SK-N-SH (cell line): ENCODE measurements at regions not wholly inside any gene's neighbourhood (a gene's known extent, or its start where the extent isn't known, plus 50 kb on each side); places are given as distances from the start of the nearest gene placed in this dataset.

Experiments
- CTCF ChIA-PET: fragments of 300-600, 350-600 bp; formaldehyde crosslinking; extraction: SDS; loops from one replicate; lab custom pipeline; 2021; lab: Yijun Ruan, JAX
- POLR2A ChIA-PET: fragments of 350-600 bp; sonication (Branson Sonifier 250); formaldehyde crosslinking; extraction: SDS; loops from one replicate; lab custom pipeline; 2020; ENCODE audit warnings: antibody characterized with exemption, inconsistent platforms; lab: Yijun Ruan, JAX
- DNase-seq: peaks from one replicate; pipeline ENCODE4 v3.0.0; 2012
- H2AFZ ChIP-seq: fragments of 200-600 bp; sonication (generic); 2 replicates; pipeline ENCODE4 v1.8.1; 2016; ENCODE audit warnings: antibody characterized with exemption, mild to moderate bottlenecking, low read depth
- H3F3A ChIP-seq: fragments of 200-600 bp; sonication (generic); replicated peaks from 2 replicates; pipeline ENCODE3; 2016; ENCODE audit warnings: antibody characterized with exemption, mild to moderate bottlenecking; ENCODE audit not compliant: insufficient read depth
- H3K27ac ChIP-seq, 2 experiments: fragments of 200-500 bp in 1 of 2; fragments of 200-600 bp in 1 of 2; sonication (Bioruptor generic) in 1 of 2; sonication (generic), shearing (Covaris generic) in 1 of 2; 2 replicates each; pipeline versions ENCODE4 v1.5.1 to v1.6.1; 2014 to 2016; ENCODE audit warnings: low read depth in 2 of 2, inconsistent platforms in 1 of 2, low read length in 1 of 2, mild to moderate bottlenecking in 1 of 2, mixed read lengths in 1 of 2
- H3K27me3 ChIP-seq: fragments of 200-600 bp; sonication (generic), shearing (Covaris generic); 2 replicates; pipeline ENCODE4 v1.6.1; 2016; ENCODE audit warnings: mixed run types; ENCODE audit not compliant: insufficient read depth
- H3K36me3 ChIP-seq, 2 experiments: fragments of 200-500 bp in 1 of 2; fragments of 200-600 bp in 1 of 2; sonication (Bioruptor generic) in 1 of 2; sonication (generic) in 1 of 2; replicated peaks in 1 of 2; 2 replicates each; pipeline versions ENCODE3 to v1.5.1; 2014 to 2016; ENCODE audit warnings: low read length in 1 of 2, mild to moderate bottlenecking in 1 of 2; ENCODE audit not compliant: insufficient read depth in 2 of 2, control insufficient read depth in 1 of 2
- H3K4me1 ChIP-seq, 2 experiments: fragments of 200-500 bp in 1 of 2; fragments of 200-600 bp in 1 of 2; sonication (Bioruptor generic) in 1 of 2; sonication (generic), shearing (Covaris generic) in 1 of 2; 2 replicates each; pipeline versions ENCODE4 v1.5.1 to v1.6.1; 2014 to 2016; ENCODE audit warnings: low read depth in 1 of 2, low read length in 1 of 2, mixed run types in 1 of 2; ENCODE audit not compliant: insufficient read depth in 2 of 2, control insufficient read depth in 1 of 2
- H3K4me2 ChIP-seq: fragments of 200-600 bp; sonication (generic), shearing (Covaris generic); 2 replicates; pipeline ENCODE4 v1.6.1; 2017; ENCODE audit warnings: mixed run types
- H3K4me3 ChIP-seq, 2 experiments: fragments of 200-500 bp in 1 of 2; fragments of 200-600 bp in 1 of 2; sonication (Bioruptor generic) in 1 of 2; sonication (generic), shearing (Covaris generic) in 1 of 2; 2 replicates each; pipeline versions ENCODE4 v1.5.1 to v1.8.1; 2014 to 2016; ENCODE audit warnings: low read depth in 2 of 2, inconsistent platforms in 1 of 2, low read length in 1 of 2, mild to moderate bottlenecking in 1 of 2, mixed read lengths in 1 of 2, moderate library complexity in 1 of 2
- H3K79me2 ChIP-seq: fragments of 200-600 bp; sonication (generic); 2 replicates; pipeline ENCODE4 v1.8.1; 2017; ENCODE audit warnings: mild to moderate bottlenecking; ENCODE audit not compliant: insufficient read depth
- H3K9ac ChIP-seq: fragments of 200-600 bp; sonication (generic); 2 replicates; pipeline ENCODE4 v1.6.1; 2017; ENCODE audit warnings: mixed run types
- H3K9me2 ChIP-seq: fragments of 200-600 bp; sonication (generic); 2 replicates; pipeline ENCODE4 v1.6.1; 2017; ENCODE audit warnings: mixed run types
- H3K9me3 ChIP-seq: fragments of 200-600 bp; sonication (generic); 2 replicates; pipeline ENCODE4 v1.6.1; 2017; ENCODE audit warnings: mixed run types, mild to moderate bottlenecking, moderate library complexity
- H4K20me1 ChIP-seq: fragments of 200-600 bp; sonication (generic); 2 replicates; pipeline ENCODE4 v1.6.1; 2017; ENCODE audit warnings: mild to moderate bottlenecking, mixed run types; ENCODE audit not compliant: insufficient read depth
- ELF1 ChIP-seq: IDR thresholded peaks from 2 replicates; pipeline ENCODE4 v1.4.0; 2012
- EZH2phosphoT487 ChIP-seq: fragments of 200-600 bp; sonication (generic); IDR thresholded peaks from 2 replicates; pipeline ENCODE4 v1.6.1; 2017; ENCODE audit warnings: low read depth, mixed run types, mild to moderate bottlenecking, antibody characterized with exemption, moderate library complexity, borderline replicate concordance
- FOSL2 ChIP-seq: IDR thresholded peaks from 2 replicates; pipeline ENCODE4 v1.4.0; 2012; ENCODE audit warnings: low read depth, mild to moderate bottlenecking, moderate library complexity, borderline replicate concordance
- GATA2 ChIP-seq: sonication (generic); formaldehyde crosslinking; IDR thresholded peaks from 2 replicates; pipeline ENCODE4 v1.5.0; 2020; ENCODE audit warnings: mild to moderate bottlenecking, missing genetic modification reagents
- NFIC ChIP-seq: IDR thresholded peaks from 2 replicates; pipeline ENCODE4 v1.4.0; 2012; ENCODE audit warnings: borderline replicate concordance
- POLR2AphosphoS5 ChIP-seq: IDR thresholded peaks from 2 replicates; pipeline ENCODE4 v1.6.1; 2012; ENCODE audit warnings: low read depth, low read length
- RFX5 ChIP-seq: IDR thresholded peaks from 2 replicates; pipeline ENCODE4 v1.6.1; 2012; ENCODE audit warnings: mild to moderate bottlenecking, improper control_type of control experiment, low read length
- RXRA ChIP-seq: IDR thresholded peaks from 2 replicates; pipeline ENCODE4 v1.4.0; 2012; ENCODE audit warnings: low read depth, mild to moderate bottlenecking, borderline replicate concordance
- SIN3A ChIP-seq: IDR thresholded peaks from 2 replicates; pipeline ENCODE4 v1.6.1; 2012; ENCODE audit warnings: low read depth, mild to moderate bottlenecking, low read length, moderate library complexity, borderline replicate concordance
- TAF1 ChIP-seq: IDR thresholded peaks from 2 replicates; pipeline ENCODE4 v1.6.1; 2012; ENCODE audit warnings: low read depth, mild to moderate bottlenecking, low read length, moderate library complexity, borderline replicate concordance
- WGBS: methylation state at CpG from one replicate; pipeline ENCODE4 v1.1.6; 2017; ENCODE audit warnings: low lambda C conversion rate; 5-methylcytosine and 5-hydroxymethylcytosine counted together
- TF ChIP-seq, protein P1 (sequence below): IDR thresholded peaks from 2 replicates; pipeline ENCODE4 v1.4.0; 2012; ENCODE audit warnings: low read depth
- TF ChIP-seq, protein P2 (sequence below): fragments of 150-350 bp; IDR thresholded peaks from 2 replicates; pipeline ENCODE4 v1.6.1; 2017; ENCODE audit warnings: antibody characterized with exemption, low read length, low read depth, borderline replicate concordance
- TF ChIP-seq, protein P3 (sequence below): IDR thresholded peaks from 2 replicates; pipeline ENCODE4 v1.6.1; 2012; ENCODE audit warnings: mild to moderate bottlenecking, low read depth, low read length, moderate library complexity
- TF ChIP-seq, protein P4 (sequence below): IDR thresholded peaks from 2 replicates; pipeline ENCODE4; 2012

DNA sequence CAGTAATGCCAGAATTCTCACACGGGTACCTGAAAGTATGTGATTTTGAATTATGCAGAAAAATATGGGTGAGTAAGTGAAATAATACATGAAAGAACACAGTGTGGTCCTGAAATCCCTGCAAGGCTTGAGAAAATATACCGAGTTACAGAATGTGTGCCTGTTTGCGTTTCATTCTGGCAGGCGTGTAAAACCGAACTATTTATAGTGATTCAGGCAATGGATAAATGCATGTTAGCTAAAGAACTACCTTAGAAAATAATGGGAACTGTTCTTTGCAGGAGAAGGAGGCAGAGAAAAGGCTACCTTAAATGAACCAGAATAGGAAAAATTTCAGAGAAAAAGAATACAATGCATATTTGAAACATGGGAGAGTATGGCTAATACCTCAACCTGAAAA lies 145.8 kb upstream of the KCNQ5 start:
- Histone ChIP-seq H3K4me1 (no peaks in the 10 kb centered on the region), H3K27ac (no peak overlapping the region), H3K4me3 (no peak overlapping the region), H3K9ac (no peak overlapping the region), H4K20me1 (no peaks in the 10 kb centered on the region), H3K27me3 (no peaks in the 10 kb centered on the region), H3F3A (no peaks in the 10 kb centered on the region), H3K79me2 (no peaks in the 10 kb centered on the region), H3K9me2 (no peaks in the 10 kb centered on the region), H2AFZ (no peak overlapping the region), H3K4me2 (no peak overlapping the region), H3K36me3 (no peaks in the 10 kb centered on the region), H3K9me3 (no peaks in the 10 kb centered on the region)
- TF ChIP-seq POLR2AphosphoS5 (no peak), RFX5 (no peak), TAF1 (no peak), RXRA (no peak), ELF1 (no peak), SIN3A (no peak)
- TF ChIP-seq, protein P1, sequence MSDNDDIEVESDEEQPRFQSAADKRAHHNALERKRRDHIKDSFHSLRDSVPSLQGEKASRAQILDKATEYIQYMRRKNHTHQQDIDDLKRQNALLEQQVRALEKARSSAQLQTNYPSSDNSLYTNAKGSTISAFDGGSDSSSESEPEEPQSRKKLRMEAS: no peak
- TF ChIP-seq, protein P2, sequence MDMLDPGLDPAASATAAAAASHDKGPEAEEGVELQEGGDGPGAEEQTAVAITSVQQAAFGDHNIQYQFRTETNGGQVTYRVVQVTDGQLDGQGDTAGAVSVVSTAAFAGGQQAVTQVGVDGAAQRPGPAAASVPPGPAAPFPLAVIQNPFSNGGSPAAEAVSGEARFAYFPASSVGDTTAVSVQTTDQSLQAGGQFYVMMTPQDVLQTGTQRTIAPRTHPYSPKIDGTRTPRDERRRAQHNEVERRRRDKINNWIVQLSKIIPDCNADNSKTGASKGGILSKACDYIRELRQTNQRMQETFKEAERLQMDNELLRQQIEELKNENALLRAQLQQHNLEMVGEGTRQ: no peak
- POLR2A ChIA-PET: no interaction called here
- CTCF ChIA-PET: no interaction called here
- DNase-seq: no peak
- WGBS: 98% methylated on average over 5 of the region's 5 CpGs

DNA sequence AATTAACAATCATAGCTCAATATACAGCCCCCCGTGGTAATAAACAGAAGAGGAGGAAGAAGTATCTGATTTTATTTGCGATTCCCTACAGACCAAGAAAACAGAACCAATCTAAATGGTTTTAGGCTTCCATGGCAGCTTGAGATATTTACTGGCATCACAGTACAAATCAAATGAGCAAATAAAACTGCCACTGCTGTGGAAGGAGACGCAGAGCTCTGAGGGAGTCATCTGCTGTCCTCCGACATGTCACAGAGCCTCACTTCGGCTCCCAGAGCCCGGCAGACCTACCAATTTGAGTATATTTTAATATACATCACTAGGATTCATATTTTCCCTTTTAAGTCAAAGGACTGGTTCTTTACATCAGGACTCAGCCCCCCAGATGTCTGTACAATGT lies 145.2 kb upstream of the KCNQ5 start:
- 67% methylated on average over 6 of the region's 6 CpGs for WGBS

DNA sequence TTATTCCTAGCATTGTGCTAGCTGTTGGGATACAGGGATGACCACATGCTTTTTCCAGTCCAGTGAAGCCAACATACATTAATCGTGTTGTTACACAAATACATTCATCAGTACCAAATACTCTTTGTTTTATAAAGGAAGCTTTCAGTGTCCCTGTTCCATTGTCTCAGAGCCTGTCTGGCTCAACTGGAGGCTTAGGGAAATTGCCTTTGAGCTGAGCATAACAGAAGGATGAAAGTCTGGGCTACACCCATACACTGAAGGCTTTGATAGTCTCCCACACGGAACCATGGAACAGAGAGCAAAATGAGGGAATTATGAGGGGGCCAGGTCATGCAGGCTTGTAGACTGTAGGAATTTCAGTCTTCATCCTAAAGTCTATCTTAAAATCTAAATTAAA lies 126.4 kb upstream of the KCNQ5 start:
- POLR2A ChIA-PET: no interaction called here
- no peaks in the 10 kb centered on the region for H3K79me2 ChIP-seq

More for the DNA sequence above, 145.2 kb upstream of the KCNQ5 start:
- no peaks in the 10 kb centered on the region for H3K4me1 ChIP-seq
- ChIA-PET POLR2A (no interaction called here), CTCF (no interaction called here)
- H3K9ac ChIP-seq: no peak overlapping the region
- no peak for DNase-seq
- H4K20me1 ChIP-seq: no peaks in the 10 kb centered on the region
- H2AFZ ChIP-seq: no peak overlapping the region
- H3K9me2 ChIP-seq: no peaks in the 10 kb centered on the region
- no peaks in the 10 kb centered on the region for H3K27me3 ChIP-seq
- no peaks in the 10 kb centered on the region for H3K36me3 ChIP-seq
- H3K27ac ChIP-seq: no peak overlapping the region
- no peaks in the 10 kb centered on the region for H3K9me3 ChIP-seq
- H3K4me3 ChIP-seq: no peak overlapping the region
- H3F3A ChIP-seq: no peaks in the 10 kb centered on the region
- H3K4me2 ChIP-seq: no peak overlapping the region
- TF ChIP-seq FOSL2: no peak
- TF ChIP-seq, all 33 proteins: peak for 0
- H3K79me2 ChIP-seq: no peaks in the 10 kb centered on the region

More for the DNA sequence above, 126.4 kb upstream of the KCNQ5 start:
- no peaks in the 10 kb centered on the region for H3K4me1 ChIP-seq
- DNase-seq: no peak
- no peaks in the 10 kb centered on the region for H3K9me3 ChIP-seq
- TF ChIP-seq POLR2AphosphoS5 (no peak), GATA2 (no peak), NFIC (no peak), ELF1 (no peak), RFX5 (no peak), EZH2phosphoT487 (no peak)
- TF ChIP-seq, protein P3, sequence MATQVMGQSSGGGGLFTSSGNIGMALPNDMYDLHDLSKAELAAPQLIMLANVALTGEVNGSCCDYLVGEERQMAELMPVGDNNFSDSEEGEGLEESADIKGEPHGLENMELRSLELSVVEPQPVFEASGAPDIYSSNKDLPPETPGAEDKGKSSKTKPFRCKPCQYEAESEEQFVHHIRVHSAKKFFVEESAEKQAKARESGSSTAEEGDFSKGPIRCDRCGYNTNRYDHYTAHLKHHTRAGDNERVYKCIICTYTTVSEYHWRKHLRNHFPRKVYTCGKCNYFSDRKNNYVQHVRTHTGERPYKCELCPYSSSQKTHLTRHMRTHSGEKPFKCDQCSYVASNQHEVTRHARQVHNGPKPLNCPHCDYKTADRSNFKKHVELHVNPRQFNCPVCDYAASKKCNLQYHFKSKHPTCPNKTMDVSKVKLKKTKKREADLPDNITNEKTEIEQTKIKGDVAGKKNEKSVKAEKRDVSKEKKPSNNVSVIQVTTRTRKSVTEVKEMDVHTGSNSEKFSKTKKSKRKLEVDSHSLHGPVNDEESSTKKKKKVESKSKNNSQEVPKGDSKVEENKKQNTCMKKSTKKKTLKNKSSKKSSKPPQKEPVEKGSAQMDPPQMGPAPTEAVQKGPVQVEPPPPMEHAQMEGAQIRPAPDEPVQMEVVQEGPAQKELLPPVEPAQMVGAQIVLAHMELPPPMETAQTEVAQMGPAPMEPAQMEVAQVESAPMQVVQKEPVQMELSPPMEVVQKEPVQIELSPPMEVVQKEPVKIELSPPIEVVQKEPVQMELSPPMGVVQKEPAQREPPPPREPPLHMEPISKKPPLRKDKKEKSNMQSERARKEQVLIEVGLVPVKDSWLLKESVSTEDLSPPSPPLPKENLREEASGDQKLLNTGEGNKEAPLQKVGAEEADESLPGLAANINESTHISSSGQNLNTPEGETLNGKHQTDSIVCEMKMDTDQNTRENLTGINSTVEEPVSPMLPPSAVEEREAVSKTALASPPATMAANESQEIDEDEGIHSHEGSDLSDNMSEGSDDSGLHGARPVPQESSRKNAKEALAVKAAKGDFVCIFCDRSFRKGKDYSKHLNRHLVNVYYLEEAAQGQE: no peak
- TF ChIP-seq, protein P4, sequence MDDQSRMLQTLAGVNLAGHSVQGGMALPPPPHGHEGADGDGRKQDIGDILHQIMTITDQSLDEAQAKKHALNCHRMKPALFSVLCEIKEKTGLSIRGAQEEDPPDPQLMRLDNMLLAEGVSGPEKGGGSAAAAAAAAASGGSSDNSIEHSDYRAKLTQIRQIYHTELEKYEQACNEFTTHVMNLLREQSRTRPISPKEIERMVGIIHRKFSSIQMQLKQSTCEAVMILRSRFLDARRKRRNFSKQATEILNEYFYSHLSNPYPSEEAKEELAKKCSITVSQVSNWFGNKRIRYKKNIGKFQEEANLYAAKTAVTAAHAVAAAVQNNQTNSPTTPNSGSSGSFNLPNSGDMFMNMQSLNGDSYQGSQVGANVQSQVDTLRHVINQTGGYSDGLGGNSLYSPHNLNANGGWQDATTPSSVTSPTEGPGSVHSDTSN: no peak
- H3F3A ChIP-seq: no peaks in the 10 kb centered on the region
- H3K27me3 ChIP-seq: no peaks in the 10 kb centered on the region
- no peak overlapping the region for H2AFZ ChIP-seq
- H3K9me2 ChIP-seq: no peaks in the 10 kb centered on the region
- CTCF ChIA-PET: no interaction called here
- no peaks in the 10 kb centered on the region for H3K36me3 ChIP-seq
- no peak overlapping the region for H3K9ac ChIP-seq
- no peak overlapping the region for H3K4me3 ChIP-seq
- no peak overlapping the region for H3K4me2 ChIP-seq
- 93% methylated on average over 2 of the region's 2 CpGs for WGBS
- no peaks in the 10 kb centered on the region for H4K20me1 ChIP-seq
- no peak overlapping the region for H3K27ac ChIP-seq
